HG03060 (cell line): ENCODE measurements at regions not wholly inside any gene's neighbourhood (a gene's known extent, or its start where the extent isn't known, plus 50 kb on each side); places are given as distances from the start of the nearest gene placed in this dataset.

ENCODE experiments used
- ATAC-seq: cut with Tn5 transposase; IDR thresholded peaks from one replicate; pipeline ENCODE4 v1.9.1; 2021; ENCODE audit warnings: low read depth, moderate number of reproducible peaks; ENCODE audit not compliant: unreplicated experiment

GRCh38 chr14:46788994-46789393 lies 137.4 kb upstream of the RPL10L start:
- ATAC-seq = no peak

- ATAC-seq = no peak
Observed at GRCh38 chr14:46782281-46782680, 130.7 kb upstream of the RPL10L start.

- peak; percentile 100 for ATAC-seq
Observed at GRCh38 chr14:46769292-46769691, 117.7 kb upstream of the RPL10L start.

GRCh38 chr14:46747001-46747652 lies 95.5 kb upstream of the RPL10L start:
- ATAC-seq = no peak

GRCh38 chr14:46734286-46734685 lies 82.7 kb upstream of the RPL10L start:
- no peak for ATAC-seq

- ATAC-seq = no peak
Observed at GRCh38 chr14:46717211-46717610, 65.6 kb upstream of the RPL10L start.
